GM21825 (cell line): ENCODE measurements at regions not wholly inside any gene's neighbourhood (a gene's known extent, or its start where the extent isn't known, plus 50 kb on each side); places are given as distances from the start of the nearest gene placed in this dataset.

Experiments used
- ATAC-seq: cut with Tn5 transposase; IDR thresholded peaks from one replicate; pipeline ENCODE4 v1.9.1; 2021; ENCODE audit warnings: mild to moderate bottlenecking, moderate library complexity; ENCODE audit not compliant: unreplicated experiment

GRCh38 chr2:41621563-41621962 is 426.3 kb upstream of the PKDCC start:
- no peak for ATAC-seq

DNA sequence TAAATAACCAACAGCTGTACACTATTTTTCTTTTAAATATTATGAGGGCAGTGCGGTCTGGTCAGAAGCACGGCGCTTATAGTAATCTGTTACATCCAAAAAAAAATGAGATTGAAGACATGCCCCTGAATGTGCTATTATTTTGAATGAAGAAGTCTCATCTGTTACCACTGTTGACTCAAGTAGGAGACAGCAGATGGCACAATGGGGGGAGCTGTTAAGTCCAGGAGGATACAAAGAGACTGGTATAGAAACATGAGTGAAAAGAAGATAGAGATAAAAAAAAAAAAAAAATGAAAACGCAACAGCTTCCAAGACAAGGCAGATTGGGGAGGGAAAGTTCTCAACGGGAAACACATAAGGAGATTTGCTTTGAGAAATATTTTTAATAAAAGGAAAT is 425.5 kb upstream of the PKDCC start:
- no peak for ATAC-seq

GRCh38 chr2:41626936-41627335 is 420.9 kb upstream of the PKDCC start:
- ATAC-seq, result no peak

DNA sequence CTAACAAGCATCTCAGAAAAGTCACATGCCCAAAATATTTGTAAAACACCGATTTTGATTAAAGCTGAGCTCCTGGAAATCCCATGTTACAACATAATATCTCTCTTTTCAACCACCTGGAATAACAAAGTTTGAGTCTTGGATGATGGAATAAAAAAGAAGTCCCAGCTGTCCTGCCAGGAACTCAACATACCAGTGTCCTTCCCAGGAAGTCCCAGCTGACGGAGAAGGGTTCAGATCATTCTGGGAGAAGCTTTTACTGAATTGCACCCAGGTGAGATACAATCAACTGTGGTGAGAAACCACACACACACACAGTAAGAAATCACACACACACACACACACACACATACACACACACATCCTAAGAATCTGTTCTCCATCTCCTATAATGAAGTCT is 413.1 kb upstream of the PKDCC start:
- no peak for ATAC-seq

DNA sequence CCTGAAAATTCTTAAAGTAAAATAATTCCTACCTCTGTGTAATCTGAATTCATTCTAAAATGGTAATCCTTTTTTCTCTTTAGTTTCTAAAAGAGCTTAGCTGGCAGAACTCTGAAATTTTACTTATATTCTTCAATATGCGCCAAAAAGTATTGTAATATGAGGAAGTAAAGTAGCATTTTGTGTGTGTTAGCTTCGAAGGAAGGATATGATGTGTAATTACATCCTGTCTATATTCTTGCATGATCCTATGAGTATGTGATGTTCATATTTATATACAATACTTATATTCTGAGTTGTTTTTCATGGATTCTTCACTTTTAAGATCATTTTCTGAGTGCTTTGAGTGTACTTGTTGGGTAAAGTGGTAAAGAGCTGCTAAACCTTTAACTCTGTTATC is 402.9 kb upstream of the PKDCC start:
- no peak for ATAC-seq

- no peak for ATAC-seq
These were observed 400.3 kb upstream of the PKDCC start for GRCh38 chr2:41647468-41648050.

DNA sequence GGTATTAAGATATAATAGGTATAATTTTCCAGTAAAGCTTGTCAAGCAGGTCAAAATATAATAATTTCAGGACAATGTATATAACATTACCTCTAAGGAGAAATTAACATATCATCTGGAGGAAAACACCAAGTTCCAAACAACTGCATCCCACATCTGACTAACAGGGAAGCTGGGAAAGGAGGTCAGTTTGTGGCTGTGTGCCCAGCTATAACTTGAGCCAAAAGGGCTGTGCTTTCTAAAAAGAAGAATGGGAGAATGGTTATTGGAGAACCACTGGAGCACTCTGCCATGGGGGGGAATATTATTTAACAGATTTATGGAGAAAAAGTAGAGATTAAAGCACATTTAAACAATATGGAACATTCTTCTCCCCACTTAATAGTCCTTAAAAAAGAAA is 390.6 kb upstream of the PKDCC start:
- no peak for ATAC-seq

GRCh38 chr2:41659758-41660157 is 388.1 kb upstream of the PKDCC start:
- ATAC-seq, result no peak

DNA sequence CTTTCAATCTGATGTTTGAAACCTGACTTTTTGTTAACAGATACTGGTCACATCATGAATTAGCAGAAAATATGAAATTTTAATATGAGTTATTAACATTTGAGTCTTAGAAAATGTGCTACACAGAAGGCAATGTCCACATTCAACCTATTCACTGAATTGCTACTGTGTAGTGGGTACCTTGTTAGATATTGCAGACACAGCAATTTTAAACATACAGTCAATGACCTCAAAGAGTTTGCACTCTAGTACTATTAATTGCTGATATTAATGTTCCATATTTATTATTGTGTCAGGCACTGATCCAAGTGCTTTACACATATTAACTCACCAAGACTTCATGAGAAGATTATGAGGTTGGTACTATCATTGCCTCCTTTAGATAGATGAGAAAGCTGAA is 385.4 kb upstream of the PKDCC start:
- no peak for ATAC-seq

- ATAC-seq, result no peak
These were observed 384.8 kb upstream of the PKDCC start for GRCh38 chr2:41663056-41663455.

DNA sequence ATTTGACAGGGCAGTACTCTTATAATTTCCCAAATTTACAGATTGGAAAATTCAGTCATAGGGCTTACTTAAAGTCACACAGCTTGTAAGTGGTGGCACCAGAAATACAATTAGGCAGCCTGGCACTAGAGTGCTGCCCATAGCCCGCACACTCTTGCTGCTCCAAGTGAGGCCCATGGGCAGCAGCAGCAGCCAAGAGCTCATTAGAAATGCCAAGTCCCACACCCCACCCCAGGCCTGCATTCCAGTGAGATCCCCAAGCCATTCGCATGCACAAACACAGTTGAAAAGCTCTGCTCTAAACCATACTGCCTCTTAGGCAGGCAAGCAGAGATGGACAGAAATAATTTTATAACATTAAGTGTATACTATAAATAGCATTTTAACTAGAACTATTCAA is 379.3 kb upstream of the PKDCC start:
- no peak for ATAC-seq

- no peak for ATAC-seq
These were observed 369.2 kb upstream of the PKDCC start for GRCh38 chr2:41678639-41679038.

DNA sequence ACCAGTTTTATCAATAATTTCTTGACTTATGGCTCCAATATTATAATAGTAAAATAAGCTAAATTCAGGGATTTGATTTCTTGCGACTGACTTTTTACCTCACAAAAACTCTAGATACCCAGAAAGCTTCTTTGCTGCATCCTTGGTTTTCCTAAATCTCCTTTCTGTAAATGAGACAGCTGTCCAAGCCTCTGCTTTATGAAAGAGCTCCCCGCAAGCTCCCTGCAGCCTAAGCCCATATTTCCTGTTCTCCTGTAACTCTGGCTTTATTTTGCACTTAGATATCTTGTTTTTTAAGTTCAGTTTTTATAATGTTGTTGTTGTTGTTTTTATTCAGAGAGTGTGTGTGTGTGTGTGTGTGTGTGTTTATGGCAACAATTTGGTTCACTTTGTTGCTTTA is 361.7 kb upstream of the PKDCC start:
- no peak for ATAC-seq

GRCh38 chr2:41691561-41691960 is 356.3 kb upstream of the PKDCC start:
- ATAC-seq, result no peak

- ATAC-seq, result no peak
These were observed 353.2 kb upstream of the PKDCC start for GRCh38 chr2:41694536-41695049.

DNA sequence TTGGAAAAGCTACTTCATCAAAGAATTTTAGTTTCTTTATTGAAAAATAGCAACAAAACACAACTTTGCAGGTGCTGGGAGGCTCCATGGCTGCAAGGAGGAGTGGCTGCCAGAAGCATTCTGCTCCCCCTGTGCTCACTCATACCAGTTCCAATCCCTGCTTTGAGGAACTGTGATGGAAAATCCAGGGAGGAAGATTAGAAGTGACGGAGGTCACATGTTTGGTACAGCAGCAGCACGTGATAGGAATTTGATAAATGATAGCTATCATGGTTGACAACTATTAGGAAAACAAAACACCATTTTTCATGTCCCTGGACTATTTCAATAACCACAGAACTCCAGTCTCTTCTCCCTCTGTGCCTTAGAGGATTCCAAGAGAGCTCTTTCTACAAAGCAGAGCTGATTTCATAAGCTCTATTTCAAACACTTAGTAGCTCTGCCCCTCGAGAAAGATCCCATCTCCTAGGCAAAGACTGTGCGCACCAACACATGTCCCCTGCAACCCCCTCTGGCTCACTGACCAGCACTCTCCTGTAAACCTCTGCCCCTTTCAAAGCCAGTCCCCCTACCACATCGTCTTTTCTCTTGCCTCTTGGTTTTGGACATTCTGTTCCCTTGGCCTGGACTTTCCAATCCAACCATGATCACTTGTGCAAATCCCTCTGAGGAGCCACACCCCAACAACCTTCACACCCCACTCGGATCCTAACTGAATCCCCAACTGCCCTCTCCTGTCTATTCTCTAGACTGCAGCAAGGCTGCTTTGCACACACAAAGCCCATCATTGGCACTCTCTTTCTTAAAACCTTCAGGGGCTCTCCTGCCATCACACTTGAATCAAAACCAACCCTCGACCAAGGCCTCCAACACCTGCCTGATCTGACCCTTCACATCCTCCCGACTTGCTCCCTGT is 352.4 kb upstream of the PKDCC start:
- no peak for ATAC-seq

DNA sequence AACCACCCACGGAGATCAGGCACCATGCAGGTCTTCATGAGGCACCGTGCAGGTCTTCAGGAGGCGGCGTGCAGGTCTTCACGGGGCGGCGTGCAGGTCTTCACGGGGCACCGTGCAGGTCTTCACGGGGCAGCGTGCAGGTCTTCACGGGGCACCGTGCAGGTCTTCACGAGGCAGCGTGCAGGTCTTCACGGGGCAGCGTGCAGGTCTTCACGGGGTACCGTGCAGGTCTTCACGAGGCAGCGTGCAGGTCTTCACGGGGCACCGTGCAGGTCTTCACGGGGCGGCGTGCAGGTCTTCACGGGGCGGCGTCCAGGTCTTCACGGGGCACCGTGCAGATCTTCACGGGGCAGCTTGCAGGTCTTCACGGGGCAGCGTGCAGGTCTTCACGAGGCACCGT is 350.4 kb upstream of the PKDCC start:
- no peak for ATAC-seq

DNA sequence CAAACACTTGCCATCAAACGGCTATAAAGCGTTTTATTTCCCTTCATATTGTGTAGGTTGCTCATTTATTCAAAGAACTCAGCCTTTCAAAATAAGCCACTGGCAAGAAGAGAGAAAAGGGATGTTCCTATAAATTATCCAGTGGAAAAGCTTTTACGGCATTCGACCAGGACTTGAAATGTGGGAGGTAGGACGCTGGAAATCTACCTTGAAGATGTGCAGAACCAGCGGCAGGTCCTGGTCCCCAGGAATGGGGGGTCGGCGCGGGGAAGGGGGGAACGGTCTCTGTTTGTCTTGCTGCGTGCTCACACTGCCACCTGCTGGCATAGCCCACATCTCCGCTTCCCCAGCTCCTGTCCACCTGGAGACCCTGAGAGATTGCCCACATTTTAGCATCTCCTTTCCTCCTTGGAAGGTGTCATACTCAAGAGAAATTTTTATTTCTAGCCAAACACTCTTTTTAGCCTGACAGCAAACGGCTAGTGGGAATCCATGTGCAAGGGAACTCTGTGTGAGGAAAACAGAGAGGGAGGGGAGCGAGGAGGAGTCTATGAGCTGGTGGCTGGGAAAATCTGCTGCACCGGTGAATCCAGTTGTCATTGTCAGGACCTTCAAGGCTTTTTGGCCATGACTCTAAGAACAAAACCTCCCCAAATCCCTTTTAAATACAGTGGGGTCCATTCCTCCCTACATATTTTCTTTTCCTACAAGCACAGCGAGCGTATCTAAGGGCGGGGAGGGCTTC is 349.0 kb upstream of the PKDCC start:
- ATAC-seq, result no peak

DNA sequence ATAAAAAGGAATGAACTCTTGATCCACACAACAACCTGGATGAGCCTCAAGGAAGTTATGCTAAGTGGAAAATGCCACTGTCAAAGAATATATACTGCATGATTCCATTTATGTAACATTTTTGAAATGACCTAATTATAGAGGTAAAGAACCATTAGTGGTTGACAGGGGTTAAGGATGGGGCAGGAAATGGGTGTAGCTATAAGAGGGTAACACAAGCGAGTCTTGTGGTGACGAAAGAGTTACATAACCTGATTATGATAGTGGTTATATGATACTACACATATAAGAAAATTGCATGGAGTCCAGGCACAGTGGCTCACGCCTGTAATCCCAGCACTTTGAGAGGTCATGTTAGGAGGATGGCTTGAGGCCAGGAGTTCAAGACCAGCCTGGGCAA is 346.6 kb upstream of the PKDCC start:
- no peak for ATAC-seq

GRCh38 chr2:41703123-41703522 is 344.7 kb upstream of the PKDCC start:
- ATAC-seq, result no peak

- no peak for ATAC-seq
These were observed 342.2 kb upstream of the PKDCC start for GRCh38 chr2:41705634-41706033.

DNA sequence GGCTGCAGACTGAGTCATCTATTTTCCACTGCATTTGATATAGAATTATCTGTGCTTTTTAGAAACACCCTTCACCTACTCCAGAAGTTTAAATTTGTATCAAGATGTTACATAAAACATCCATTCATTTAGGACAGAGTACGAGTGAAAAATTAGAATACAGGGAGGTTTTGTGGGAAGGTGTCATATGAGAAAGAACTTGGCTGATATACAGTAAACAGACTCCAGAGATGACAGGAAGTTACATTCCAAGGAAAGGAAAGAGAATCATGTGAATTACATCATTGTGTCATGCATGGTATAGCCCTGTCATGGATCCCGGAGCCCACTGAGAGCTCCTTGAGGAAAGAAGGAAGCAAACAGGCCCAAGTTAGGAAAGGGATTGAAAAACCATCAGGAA is 341.5 kb upstream of the PKDCC start:
- ATAC-seq, result no peak
